ENCODE measurements at regions not wholly inside any gene's neighbourhood (a gene's known extent, or its start where the extent isn't known, plus 50 kb on each side); places are given as distances from the start of the nearest gene placed in this dataset.

DNA sequence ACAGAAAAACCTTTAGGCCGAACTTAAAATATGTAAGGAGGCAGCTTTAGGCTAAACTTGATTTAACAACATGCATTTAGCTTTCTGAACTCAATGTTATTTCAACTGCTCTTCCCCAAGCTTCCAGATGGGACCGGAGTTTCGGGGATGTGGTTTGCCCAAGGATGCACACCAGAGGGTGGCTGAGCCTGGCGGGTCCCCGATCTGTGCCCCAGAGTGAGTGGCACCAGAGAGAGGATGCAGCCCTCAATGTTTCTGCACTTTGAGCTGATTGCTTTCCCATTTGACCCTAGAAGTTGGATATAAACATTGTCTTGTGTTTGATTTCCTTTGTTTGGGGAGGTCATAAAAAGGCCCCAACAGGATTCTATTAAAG is 348.0 kb upstream of the TNRC6C start:
- H3K9ac ChIP-seq (ENCODE audit: insufficient read depth, low read depth, low read length): no peak overlapping the region
- peaks cover 19% of the 10 kb centered on the region for H3K4me1 ChIP-seq (ENCODE audit: insufficient read depth, low read length)
- in situ Hi-C loops (cut with HindIII; ENCODE audit: extremely low pct_ligation_motif_present, low pct_unique_long_range_greater_than_20kb): no loop called here
- ChIA-PET POLR2A (no interaction called here), CTCF (ENCODE audit: low intra/inter-chr PET ratio, low total read pairs) (no interaction called here)
- H3K4me2 ChIP-seq (ENCODE audit: low read depth, low read length): peak overlapping the region; percentile 64
- ATAC-seq: no peak
- intact Hi-C loops (cut with micrococcal nuclease; ENCODE audit: unreplicated experiment): no loop called here
- H4K20me1 ChIP-seq (ENCODE audit: insufficient read depth, low read length): no peaks in the 10 kb centered on the region
- H2AFZ ChIP-seq (ENCODE audit: low read length): no peak overlapping the region
- no TSS peak for BruUV-seq (replicated peaks)
- DNase-seq (ENCODE audit: low spot score): no peak
- peaks cover 14 to 72% of the 10 kb centered on the region in 2 experiments; a peak in 4 of 5 replicates for H3K27me3 ChIP-seq (ENCODE audit: control insufficient read depth in 1 of 2, insufficient read depth in 2 of 2, low read length in 2 of 2)
- no peaks in the 10 kb centered on the region for H3K9me3 ChIP-seq (ENCODE audit: low read length)
- no peaks in the 10 kb centered on the region for H3K36me3 ChIP-seq (replicated peaks in 1 of 2; ENCODE audit: control insufficient read depth in 1 of 2, insufficient read depth in 2 of 2, low read length in 2 of 2)
- no peak overlapping the region for H3K27ac ChIP-seq (ENCODE audit: extremely low read length, insufficient read depth, low read length)
- H3K4me3 ChIP-seq (replicated peaks in 1 of 3; ENCODE audit: insufficient read depth in 1 of 3, low read depth in 2 of 3, low read length in 3 of 3): peak overlapping the region in 2 of 3 experiments; percentile 17 to 41; a peak in 3 of 6 replicates
- 40% methylated on average over 5 of the region's 5 CpGs for WGBS (ENCODE audit: low lambda C conversion rate)
- no peaks in the 10 kb centered on the region for H3K79me2 ChIP-seq (ENCODE audit: insufficient read depth, low read length)
- FAIRE-seq: no peak
- TF ChIP-seq JARID2 (CRISPR knock-in tag; IDR thresholded peaks at IDR 0.05; ENCODE audit: insufficient replicate concordance) (no peak), CREM (IDR thresholded peaks at IDR 0.05) (no peak), CREM (CRISPR knock-in tag; IDR thresholded peaks at IDR 0.05) (no peak)

DNA sequence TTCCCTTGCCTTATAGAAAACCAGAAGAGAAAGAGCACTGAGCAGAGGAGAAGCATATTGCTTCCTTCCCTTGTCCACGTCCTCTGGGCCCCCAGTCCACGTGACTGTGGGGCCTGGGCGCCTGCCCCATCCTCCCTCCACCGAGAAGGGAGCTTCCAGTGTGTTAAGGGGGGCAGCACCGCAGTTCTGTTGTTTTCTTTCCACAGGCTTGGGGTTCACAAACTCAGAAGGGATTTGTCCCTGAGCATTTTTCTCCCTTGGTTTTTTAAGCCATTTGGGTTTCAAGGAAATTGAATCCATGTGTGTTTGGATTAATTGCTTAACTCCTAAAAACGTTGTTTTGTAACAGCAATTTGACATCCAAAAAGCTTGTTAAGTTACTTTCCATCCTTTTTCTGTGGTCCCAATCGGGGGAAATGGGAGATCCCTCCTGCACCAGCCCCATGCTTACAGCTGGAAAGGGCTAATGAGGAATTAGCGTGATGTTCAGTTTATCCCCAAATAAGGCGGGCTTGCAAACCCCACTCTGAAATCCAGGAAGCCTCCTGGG is 347.5 kb upstream of the TNRC6C start:
- no TSS peak for BruUV-seq (replicated peaks)
- H3K4me1 ChIP-seq (ENCODE audit: insufficient read depth, low read length): peaks cover 23% of the 10 kb centered on the region
- no peak overlapping the region for H3K27ac ChIP-seq (ENCODE audit: extremely low read length, insufficient read depth, low read length)
- H3K27me3 ChIP-seq (ENCODE audit: control insufficient read depth in 1 of 2, insufficient read depth in 2 of 2, low read length in 2 of 2): peaks cover 14 to 75% of the 10 kb centered on the region in 2 experiments; a peak in 4 of 5 replicates
- ATAC-seq: no peak
- in situ Hi-C loops (cut with HindIII; ENCODE audit: extremely low pct_ligation_motif_present, low pct_unique_long_range_greater_than_20kb) (no loop called here), intact Hi-C loops (cut with micrococcal nuclease; ENCODE audit: unreplicated experiment) (no loop called here)
- no peak for DNase-seq (ENCODE audit: low spot score)
- H3K4me3 ChIP-seq (replicated peaks in 1 of 3; ENCODE audit: insufficient read depth in 1 of 3, low read depth in 2 of 3, low read length in 3 of 3): no peak overlapping the region
- H3K79me2 ChIP-seq (ENCODE audit: insufficient read depth, low read length): no peaks in the 10 kb centered on the region
- ChIA-PET CTCF (ENCODE audit: low intra/inter-chr PET ratio, low total read pairs) (no interaction called here), POLR2A (no interaction called here)
- no peaks in the 10 kb centered on the region for H3K9me3 ChIP-seq (ENCODE audit: low read length)
- H3K9ac ChIP-seq (ENCODE audit: insufficient read depth, low read depth, low read length): no peak overlapping the region
- no peak overlapping the region for H2AFZ ChIP-seq (ENCODE audit: low read length)
- 22% methylated on average over 9 of the region's 9 CpGs for WGBS (ENCODE audit: low lambda C conversion rate)
- no peaks in the 10 kb centered on the region for H3K36me3 ChIP-seq (replicated peaks in 1 of 2; ENCODE audit: control insufficient read depth in 1 of 2, insufficient read depth in 2 of 2, low read length in 2 of 2)
- H4K20me1 ChIP-seq (ENCODE audit: insufficient read depth, low read length): no peaks in the 10 kb centered on the region
- H3K4me2 ChIP-seq (ENCODE audit: low read depth, low read length): no peak overlapping the region
- FAIRE-seq: no peak
- TF ChIP-seq, protein P1, sequence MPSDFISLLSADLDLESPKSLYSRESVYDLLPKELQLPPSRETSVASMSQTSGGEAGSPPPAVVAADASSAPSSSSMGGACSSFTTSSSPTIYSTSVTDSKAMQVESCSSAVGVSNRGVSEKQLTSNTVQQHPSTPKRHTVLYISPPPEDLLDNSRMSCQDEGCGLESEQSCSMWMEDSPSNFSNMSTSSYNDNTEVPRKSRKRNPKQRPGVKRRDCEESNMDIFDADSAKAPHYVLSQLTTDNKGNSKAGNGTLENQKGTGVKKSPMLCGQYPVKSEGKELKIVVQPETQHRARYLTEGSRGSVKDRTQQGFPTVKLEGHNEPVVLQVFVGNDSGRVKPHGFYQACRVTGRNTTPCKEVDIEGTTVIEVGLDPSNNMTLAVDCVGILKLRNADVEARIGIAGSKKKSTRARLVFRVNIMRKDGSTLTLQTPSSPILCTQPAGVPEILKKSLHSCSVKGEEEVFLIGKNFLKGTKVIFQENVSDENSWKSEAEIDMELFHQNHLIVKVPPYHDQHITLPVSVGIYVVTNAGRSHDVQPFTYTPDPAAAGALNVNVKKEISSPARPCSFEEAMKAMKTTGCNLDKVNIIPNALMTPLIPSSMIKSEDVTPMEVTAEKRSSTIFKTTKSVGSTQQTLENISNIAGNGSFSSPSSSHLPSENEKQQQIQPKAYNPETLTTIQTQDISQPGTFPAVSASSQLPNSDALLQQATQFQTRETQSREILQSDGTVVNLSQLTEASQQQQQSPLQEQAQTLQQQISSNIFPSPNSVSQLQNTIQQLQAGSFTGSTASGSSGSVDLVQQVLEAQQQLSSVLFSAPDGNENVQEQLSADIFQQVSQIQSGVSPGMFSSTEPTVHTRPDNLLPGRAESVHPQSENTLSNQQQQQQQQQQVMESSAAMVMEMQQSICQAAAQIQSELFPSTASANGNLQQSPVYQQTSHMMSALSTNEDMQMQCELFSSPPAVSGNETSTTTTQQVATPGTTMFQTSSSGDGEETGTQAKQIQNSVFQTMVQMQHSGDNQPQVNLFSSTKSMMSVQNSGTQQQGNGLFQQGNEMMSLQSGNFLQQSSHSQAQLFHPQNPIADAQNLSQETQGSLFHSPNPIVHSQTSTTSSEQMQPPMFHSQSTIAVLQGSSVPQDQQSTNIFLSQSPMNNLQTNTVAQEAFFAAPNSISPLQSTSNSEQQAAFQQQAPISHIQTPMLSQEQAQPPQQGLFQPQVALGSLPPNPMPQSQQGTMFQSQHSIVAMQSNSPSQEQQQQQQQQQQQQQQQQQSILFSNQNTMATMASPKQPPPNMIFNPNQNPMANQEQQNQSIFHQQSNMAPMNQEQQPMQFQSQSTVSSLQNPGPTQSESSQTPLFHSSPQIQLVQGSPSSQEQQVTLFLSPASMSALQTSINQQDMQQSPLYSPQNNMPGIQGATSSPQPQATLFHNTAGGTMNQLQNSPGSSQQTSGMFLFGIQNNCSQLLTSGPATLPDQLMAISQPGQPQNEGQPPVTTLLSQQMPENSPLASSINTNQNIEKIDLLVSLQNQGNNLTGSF (CRISPR knock-in tag; IDR thresholded peaks at IDR 0.05): no peak
- TF ChIP-seq HMG20A (CRISPR knock-in tag; IDR thresholded peaks at IDR 0.05; ENCODE audit: borderline replicate concordance): no peak
- TF ChIP-seq, protein P2, sequence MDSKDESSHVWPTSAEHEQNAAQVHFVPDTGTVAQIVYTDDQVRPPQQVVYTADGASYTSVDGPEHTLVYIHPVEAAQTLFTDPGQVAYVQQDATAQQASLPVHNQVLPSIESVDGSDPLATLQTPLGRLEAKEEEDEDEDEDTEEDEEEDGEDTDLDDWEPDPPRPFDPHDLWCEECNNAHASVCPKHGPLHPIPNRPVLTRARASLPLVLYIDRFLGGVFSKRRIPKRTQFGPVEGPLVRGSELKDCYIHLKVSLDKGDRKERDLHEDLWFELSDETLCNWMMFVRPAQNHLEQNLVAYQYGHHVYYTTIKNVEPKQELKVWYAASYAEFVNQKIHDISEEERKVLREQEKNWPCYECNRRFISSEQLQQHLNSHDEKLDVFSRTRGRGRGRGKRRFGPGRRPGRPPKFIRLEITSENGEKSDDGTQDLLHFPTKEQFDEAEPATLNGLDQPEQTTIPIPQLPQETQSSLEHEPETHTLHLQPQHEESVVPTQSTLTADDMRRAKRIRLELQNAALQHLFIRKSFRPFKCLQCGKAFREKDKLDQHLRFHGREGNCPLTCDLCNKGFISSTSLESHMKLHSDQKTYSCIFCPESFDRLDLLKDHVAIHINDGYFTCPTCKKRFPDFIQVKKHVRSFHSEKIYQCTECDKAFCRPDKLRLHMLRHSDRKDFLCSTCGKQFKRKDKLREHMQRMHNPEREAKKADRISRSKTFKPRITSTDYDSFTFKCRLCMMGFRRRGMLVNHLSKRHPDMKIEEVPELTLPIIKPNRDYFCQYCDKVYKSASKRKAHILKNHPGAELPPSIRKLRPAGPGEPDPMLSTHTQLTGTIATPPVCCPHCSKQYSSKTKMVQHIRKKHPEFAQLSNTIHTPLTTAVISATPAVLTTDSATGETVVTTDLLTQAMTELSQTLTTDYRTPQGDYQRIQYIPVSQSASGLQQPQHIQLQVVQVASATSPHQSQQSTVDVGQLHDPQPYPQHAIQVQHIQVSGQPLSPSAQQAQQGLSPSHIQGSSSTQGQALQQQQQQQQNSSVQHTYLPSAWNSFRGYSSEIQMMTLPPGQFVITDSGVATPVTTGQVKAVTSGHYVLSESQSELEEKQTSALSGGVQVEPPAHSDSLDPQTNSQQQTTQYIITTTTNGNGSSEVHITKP (CRISPR knock-in tag; IDR thresholded peaks at IDR 0.05; ENCODE audit: low read depth): no peak
- no peak for TF ChIP-seq ZNF251 (CRISPR knock-in tag; IDR thresholded peaks at IDR 0.05)
- TF ChIP-seq RARA (CRISPR knock-in tag; IDR thresholded peaks at IDR 0.05): no peak
- TF ChIP-seq ZNF75D (CRISPR knock-in tag; IDR thresholded peaks at IDR 0.05; ENCODE audit: borderline replicate concordance): no peak

Measured in HepG2 (cell line).